Dedifferentiated amniotic fluid mesenchymal stem cell (primary cell): ENCODE measurements at regions not wholly inside any gene's neighbourhood (a gene's known extent, or its start where the extent isn't known, plus 50 kb on each side); places are given as distances from the start of the nearest gene placed in this dataset.
"Not testable (repeated sequence)": the region's sequence is repeated elsewhere in the genome, so short reads cannot be mapped to it uniquely, and the experiment has no call there.

Source experiments
- DNase-seq: peaks from one replicate; pipeline ENCODE4 v3.0.0-alpha.2; 2016; ENCODE audit errors: extremely low spot score

- DNase-seq: no peak
These were observed 149.3 kb downstream of the FBXO4 start for GRCh38 chr5:42074353-42074752.

GRCh38 chr5:42089705-42090104, 164.6 kb downstream of the FBXO4 start:
- no peak for DNase-seq

- no peak for DNase-seq
These were observed 165.1 kb downstream of the FBXO4 start for GRCh38 chr5:42090162-42090561.

DNA sequence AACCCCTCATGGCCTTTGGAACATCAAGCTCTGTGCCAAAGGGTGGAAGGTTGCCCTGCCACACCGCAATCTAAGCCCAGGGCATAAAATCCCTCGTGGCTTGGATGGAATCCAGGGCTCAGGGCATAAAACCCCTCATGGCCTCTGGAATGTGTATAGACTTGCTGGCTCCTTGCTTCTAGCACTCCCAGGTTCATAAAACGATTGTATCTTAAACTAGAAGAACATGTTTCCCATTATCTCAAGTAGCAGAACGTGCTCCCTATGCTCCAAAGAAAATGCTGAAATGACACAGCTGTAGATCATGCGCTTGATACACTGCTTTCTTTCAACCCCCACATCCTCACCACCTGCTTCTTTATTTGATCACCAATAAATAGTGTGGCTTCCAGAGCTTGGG, 174.8 kb downstream of the FBXO4 start:
- not testable (repeated sequence) for DNase-seq

DNA sequence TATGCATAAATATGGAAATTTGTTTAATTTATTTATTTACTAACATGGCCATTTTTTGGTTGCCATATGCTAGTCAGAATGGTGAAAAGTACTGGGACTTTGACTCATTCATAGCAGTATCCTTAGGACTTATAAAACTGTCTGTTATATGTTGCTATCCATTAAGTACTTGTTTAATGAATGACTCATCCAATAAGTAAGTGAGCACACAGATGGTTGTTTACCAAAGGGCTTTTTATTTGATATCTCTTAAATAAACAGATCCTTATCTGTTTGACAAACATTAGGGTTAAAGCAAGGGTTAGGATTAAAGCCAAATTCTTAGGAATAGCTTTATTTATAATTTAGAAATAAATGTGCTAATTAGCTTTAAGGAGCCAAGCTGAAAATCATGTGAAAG, 183.4 kb downstream of the FBXO4 start:
- DNase-seq: no peak

DNA sequence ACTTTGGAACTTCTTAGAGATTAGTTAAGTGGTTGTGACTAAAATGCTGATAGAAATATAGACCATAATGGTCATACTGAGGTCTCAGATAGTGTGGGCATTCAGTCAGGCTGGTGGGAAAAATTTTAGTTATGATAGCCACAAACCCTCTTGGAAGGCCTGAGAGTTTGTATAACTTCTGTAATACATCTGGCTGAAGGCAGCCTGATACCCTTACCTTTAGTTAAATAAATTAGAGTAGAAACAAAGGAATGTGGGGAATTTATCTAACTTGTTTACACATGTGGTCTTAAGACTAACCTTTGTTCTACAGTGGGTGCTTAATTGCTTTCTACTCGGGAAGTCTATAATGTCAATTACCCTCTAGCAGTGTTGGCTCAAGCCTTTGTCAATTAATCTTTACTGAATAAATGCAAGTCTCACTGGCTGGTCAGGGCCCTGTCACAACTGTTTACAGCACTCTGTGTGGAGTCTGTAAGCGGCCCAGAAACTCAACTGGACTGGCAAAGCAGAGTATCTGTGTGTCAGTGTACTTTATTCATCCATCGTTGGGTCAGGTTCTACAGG, 184.0 kb downstream of the FBXO4 start:
- DNase-seq: no peak

GRCh38 chr5:42115721-42116120, 190.6 kb downstream of the FBXO4 start:
- DNase-seq: not testable (repeated sequence)

DNA sequence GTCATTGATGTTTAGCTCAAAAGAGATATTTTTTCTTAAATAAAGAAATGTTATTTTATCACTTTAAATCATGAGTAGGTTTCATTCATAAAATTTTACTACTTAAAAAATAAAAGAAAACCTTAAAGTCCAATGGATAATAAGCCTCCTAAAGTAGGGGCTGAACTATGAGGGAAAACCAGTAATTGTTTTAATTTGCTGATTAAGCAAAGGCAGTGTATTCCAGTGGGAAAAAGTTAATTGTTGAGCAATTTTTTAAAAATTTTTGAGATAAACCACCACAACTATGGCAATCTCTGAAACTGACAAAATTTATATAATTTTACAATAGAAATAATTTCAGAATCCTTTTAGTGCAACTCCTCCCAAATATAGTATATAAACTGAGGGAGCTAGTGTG, 195.0 kb downstream of the FBXO4 start:
- DNase-seq: no peak

- DNase-seq: no peak
These were observed 196.3 kb downstream of the FBXO4 start for GRCh38 chr5:42121401-42121800.

- DNase-seq: no peak
These were observed 206.0 kb downstream of the FBXO4 start for GRCh38 chr5:42131081-42131480.

GRCh38 chr5:42143361-42143760, 218.3 kb downstream of the FBXO4 start:
- DNase-seq: no peak

DNA sequence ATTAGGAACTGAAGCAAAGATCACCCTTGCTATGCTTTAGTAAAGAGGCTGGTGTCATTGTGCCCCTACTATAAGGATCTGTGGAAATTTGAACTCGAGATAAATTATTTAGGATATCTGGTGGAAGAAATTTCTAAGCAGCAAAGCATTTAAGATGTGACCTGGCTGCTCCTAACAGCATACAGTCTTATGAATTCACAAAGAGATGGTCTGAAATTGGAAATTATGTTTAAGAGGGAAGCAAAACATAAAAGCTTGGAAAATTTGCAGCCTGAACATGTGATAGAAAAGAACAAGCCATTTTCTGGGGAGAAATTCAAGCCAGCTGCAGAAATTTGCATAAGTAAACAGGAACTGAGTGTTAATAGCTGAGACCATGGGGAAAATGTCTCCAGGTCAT, 223.7 kb downstream of the FBXO4 start:
- DNase-seq: no peak

DNA sequence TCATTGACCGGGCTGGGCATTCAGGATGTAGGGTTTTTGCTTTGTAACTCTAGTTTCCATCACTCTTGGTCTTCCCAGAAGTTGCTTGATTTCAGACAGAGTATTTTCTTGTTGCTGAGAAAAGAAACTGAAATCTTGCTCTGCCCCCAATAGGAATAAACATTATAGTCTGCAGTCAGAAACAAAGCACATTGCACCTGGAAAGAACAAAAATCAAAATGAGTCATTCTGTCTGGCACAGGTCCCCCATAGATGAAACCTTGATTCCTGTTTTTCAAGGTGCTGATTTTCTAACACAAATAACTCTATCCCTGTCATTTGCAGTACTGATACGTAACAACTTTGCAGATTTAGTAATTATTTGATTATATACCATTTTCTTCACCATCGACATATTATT, 232.1 kb downstream of the FBXO4 start:
- DNase-seq: no peak

GRCh38 chr5:42163083-42163482, 238.0 kb downstream of the FBXO4 start:
- DNase-seq: no peak

DNA sequence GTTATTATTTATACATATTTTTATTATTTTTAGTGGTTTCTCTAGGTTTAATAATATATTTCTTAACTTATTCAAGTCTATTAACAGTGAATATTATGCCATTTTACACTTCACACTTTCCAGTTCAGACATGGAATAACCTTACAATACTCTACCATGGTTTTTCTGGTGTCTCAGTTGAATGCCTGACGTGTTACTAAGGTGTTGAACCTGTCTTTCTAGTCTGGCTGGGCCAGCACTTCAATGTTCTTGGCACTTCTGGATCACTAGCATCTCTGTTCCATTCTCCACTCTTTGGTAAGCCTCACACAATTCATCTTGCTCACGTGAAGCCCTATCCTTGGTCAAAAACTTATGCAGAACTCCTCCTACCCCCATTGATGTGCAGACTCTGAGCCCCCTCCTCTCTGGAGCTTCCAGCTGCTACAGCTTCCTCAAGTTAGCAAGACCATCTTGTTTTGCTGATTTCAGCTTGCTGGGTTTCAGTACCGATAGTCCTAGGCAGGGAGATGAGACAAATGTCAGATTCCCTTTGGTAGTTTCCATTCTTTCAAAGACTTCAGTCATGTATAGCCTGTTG, 243.1 kb downstream of the FBXO4 start:
- DNase-seq: no peak

DNA sequence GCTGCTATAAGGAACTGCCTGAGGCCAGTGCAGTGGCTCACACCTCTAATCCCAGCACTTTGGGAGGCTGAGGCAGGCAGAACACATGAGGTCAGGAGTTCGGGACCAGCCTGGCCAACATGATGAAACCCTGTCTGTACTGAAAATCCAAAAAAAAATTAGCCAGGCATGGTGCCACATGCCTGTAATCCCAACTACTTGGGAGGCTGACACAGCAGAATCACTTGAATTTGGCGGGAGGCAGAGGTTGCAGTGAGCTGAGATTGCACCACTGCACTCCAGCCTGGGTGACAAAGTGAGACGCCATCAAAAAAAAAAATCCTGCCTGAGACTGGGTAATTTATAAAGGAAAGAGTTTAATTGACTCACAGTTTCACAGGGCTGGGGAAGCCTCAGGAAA, 247.1 kb upstream of the GHR start:
- not testable (repeated sequence) for DNase-seq

DNA sequence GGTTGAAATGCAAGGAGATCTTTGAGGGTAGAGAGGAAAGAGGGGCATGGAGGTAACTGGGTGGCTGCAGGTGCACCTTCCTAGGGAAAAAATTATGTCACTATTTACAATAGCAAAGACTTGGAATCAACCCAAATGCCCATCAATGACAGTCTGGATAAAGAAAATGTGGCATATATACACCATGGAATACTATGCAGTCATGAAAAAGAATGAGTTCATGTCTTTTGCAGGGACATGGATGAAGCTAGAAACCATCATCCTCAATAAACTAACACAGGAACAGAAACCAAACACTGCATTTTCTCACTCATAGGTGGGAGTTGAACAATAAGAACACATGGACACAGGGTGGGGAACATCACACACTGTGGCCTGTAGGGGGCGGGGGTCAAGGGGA, 243.4 kb upstream of the GHR start:
- not testable (repeated sequence) for DNase-seq

DNA sequence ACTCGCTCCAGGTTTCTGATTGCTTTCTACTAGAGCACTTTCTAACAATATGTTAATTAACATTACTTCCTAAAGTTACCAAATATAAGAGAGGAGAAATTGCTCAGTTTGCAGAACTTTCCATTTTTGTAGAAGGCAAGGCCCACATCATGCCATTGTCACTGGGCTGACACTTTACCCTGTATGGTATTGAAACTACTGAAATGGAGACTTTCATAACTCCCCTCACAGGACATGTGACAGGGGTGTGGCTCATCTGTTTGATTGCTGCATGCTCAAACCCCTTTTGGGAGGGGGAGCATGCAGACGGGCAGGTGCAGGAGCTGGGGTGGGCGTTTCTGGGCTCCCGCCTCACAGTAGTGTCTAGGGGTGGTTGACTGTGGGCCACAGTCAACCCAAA, 206.3 kb upstream of the GHR start:
- DNase-seq: no peak

DNA sequence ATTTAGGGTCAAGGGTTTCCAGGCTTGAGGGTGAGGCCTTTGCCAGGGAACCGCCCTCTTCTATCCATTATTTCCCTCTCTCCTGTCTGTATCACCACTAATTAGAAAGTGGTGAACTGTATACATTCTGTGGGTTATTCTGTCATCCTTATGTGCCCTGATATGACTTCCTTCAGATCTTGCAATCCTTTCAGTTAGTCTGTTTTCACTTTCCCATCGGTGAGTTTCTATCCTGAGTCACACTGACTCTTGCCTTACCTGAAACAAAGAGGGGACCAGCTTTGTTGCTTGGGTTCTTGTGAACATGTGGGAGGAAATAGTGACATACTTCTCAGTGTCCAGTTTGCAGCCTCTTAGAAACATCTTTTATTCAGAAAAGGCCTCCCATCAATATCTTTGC, 205.4 kb upstream of the GHR start:
- no peak for DNase-seq

- no peak for DNase-seq
These were observed 198.2 kb upstream of the GHR start for GRCh38 chr5:42225009-42225408.

- DNase-seq: no peak
These were observed 195.0 kb upstream of the GHR start for GRCh38 chr5:42228279-42228678.

- DNase-seq: no peak
These were observed 192.4 kb upstream of the GHR start for GRCh38 chr5:42230839-42231238.

DNA sequence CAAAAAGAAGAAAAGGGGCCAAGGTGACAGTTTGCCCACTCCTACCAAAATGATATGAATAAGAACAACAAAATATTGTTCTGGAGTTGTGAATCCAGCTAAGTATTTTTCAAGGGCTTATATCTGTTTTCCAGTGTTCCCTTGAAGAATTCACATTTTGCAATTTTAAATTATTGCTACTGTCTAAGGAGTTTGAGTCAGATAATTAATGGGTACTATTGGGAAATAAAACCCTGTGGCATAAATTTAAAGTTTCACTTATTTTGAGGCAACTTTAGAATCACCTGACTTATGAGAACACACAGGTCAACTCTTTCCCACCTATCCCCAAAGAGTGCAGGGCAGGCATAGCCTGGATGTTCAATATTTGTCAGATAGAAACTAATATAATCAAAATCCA, 188.0 kb upstream of the GHR start:
- no peak for DNase-seq

DNA sequence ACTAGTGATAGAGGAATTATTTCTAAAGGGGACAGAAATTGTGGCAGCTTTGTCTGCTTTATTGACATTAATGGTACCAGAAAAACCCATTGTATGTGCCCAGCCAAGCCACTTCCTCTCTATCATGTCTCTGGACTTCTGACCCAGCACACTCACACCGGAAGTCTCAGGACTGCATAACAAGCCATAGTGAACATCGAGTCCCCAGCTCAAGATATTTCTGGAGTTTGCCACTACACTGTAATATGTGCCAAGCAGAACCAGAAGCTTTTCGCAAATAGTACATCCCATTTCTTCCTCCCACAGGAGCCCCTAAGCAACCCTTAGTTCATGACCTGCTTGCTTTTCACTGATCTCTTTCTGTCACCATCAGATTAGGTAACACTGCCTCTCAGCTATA, 187.4 kb upstream of the GHR start:
- DNase-seq: no peak
